NCI-H2081 (cell line): ENCODE measurements at regions not wholly inside any gene's neighbourhood (a gene's known extent, or its start where the extent isn't known, plus 50 kb on each side); places are given as distances from the start of the nearest gene placed in this dataset.

Source experiments
- DNase-seq, 2 experiments: peaks; one replicate each; lab custom pipeline; 2025; lab: John Stamatoyannopoulos, UW

GRCh38 chr6:105850261-105851112 is 235.6 kb upstream of the PRDM1 start:
- no peak for DNase-seq

- DNase-seq: no peak
These were observed 236.4 kb upstream of the PRDM1 start for GRCh38 chr6:105849746-105850145.

GRCh38 chr6:105847433-105847832 is 238.7 kb upstream of the PRDM1 start:
- DNase-seq: no peak

GRCh38 chr6:105844275-105844883 is 241.8 kb upstream of the PRDM1 start:
- no peak for DNase-seq

GRCh38 chr6:105839266-105839665 is 246.9 kb upstream of the PRDM1 start:
- no peak for DNase-seq

GRCh38 chr6:105838171-105838570 is 248.0 kb upstream of the PRDM1 start:
- DNase-seq: no peak

- no peak for DNase-seq
These were observed 249.2 kb upstream of the PRDM1 start for GRCh38 chr6:105836889-105837288.

GRCh38 chr6:105836379-105836778 is 249.8 kb upstream of the PRDM1 start:
- no peak for DNase-seq

- DNase-seq: no peak
These were observed 250.8 kb upstream of the PRDM1 start for GRCh38 chr6:105835373-105835772.

- no peak for DNase-seq
These were observed 251.9 kb upstream of the PRDM1 start for GRCh38 chr6:105833959-105834947.

GRCh38 chr6:105832313-105832761 is 253.8 kb upstream of the PRDM1 start:
- DNase-seq: no peak

- no peak for DNase-seq
These were observed 254.6 kb upstream of the PRDM1 start for GRCh38 chr6:105831311-105832097.

- no peak for DNase-seq
These were observed 260.9 kb upstream of the PRDM1 start for GRCh38 chr6:105825210-105825609.

GRCh38 chr6:105824732-105825131 is 261.4 kb upstream of the PRDM1 start:
- no peak for DNase-seq

- no peak for DNase-seq
These were observed 264.4 kb upstream of the PRDM1 start for GRCh38 chr6:105821777-105822176.

- DNase-seq: no peak
These were observed 265.1 kb upstream of the PRDM1 start for GRCh38 chr6:105821027-105821426.

GRCh38 chr6:105819745-105820144 is 266.4 kb upstream of the PRDM1 start:
- no peak for DNase-seq

GRCh38 chr6:105818505-105818904 is 267.6 kb upstream of the PRDM1 start:
- DNase-seq: no peak

- DNase-seq: no peak
These were observed 268.2 kb upstream of the PRDM1 start for GRCh38 chr6:105817961-105818360.

GRCh38 chr6:105817370-105817769 is 268.8 kb upstream of the PRDM1 start:
- peak in 1 of 2 experiments; percentile 37 for DNase-seq

GRCh38 chr6:105816847-105817246 is 269.3 kb upstream of the PRDM1 start:
- no peak for DNase-seq
